Muscle layer of duodenum (tissue), 2 donors: ENCODE measurements at regions not wholly inside any gene's neighbourhood (a gene's known extent, or its start where the extent isn't known, plus 50 kb on each side); places are given as distances from the start of the nearest gene placed in this dataset.

ENCODE experiments used
- H3K27ac ChIP-seq: one replicate; pipeline ENCODE4 v1.7.0; 2013; ENCODE audit warnings: mild to moderate bottlenecking, low read length
- H3K27me3 ChIP-seq: one replicate; pipeline ENCODE4 v1.7.0; 2013; ENCODE audit warnings: low read depth, mild to moderate bottlenecking, control low read depth, low read length
- H3K36me3 ChIP-seq, 2 donors: one replicate each; pipeline ENCODE4 v1.7.0; 2013; ENCODE audit warnings: low read length in 2 of 2, control low read depth in 1 of 2, mild to moderate bottlenecking in 1 of 2; ENCODE audit not compliant: insufficient read depth in 2 of 2, control insufficient read depth in 1 of 2
- H3K4me1 ChIP-seq, 2 donors: one replicate each; pipeline ENCODE4 v1.7.0; 2013; ENCODE audit warnings: low read length in 2 of 2, mild to moderate bottlenecking in 2 of 2, control low read depth in 1 of 2, moderate library complexity in 1 of 2; ENCODE audit not compliant: insufficient read depth in 2 of 2, control insufficient read depth in 1 of 2
- H3K4me3 ChIP-seq, 2 donors: one replicate each; pipeline ENCODE4 v1.7.0; 2013; ENCODE audit warnings: low read length in 2 of 2, low read depth in 1 of 2, mild to moderate bottlenecking in 1 of 2
- H3K9me3 ChIP-seq, 2 donors: one replicate each; pipeline ENCODE4 v1.7.0; 2013; ENCODE audit warnings: low read length in 2 of 2, control low read depth in 1 of 2, mild to moderate bottlenecking in 1 of 2; ENCODE audit not compliant: control insufficient read depth in 1 of 2
- donor health status: healthy.

- H3K36me3 ChIP-seq = no peaks in the 10 kb centered on the region
- no peak overlapping the region for H3K4me3 ChIP-seq
- no peak overlapping the region for H3K27ac ChIP-seq
- no peaks in the 10 kb centered on the region for H3K9me3 ChIP-seq
- H3K4me1 ChIP-seq = no peaks in the 10 kb centered on the region
- H3K27me3 ChIP-seq = no peaks in the 10 kb centered on the region
Measured at GRCh38 chr7:81887098-81888090, 117.5 kb upstream of the HGF start.

- Histone ChIP-seq H3K4me1 (no peaks in the 10 kb centered on the region), H3K27ac (no peak overlapping the region), H3K4me3 (no peak overlapping the region), H3K9me3 (no peaks in the 10 kb centered on the region), H3K27me3 (no peaks in the 10 kb centered on the region), H3K36me3 (no peaks in the 10 kb centered on the region)
Measured at GRCh38 chr7:81886211-81886764, 116.4 kb upstream of the HGF start.

- Histone ChIP-seq H3K9me3 (no peaks in the 10 kb centered on the region), H3K27ac (no peak overlapping the region), H3K36me3 (no peaks in the 10 kb centered on the region), H3K27me3 (no peaks in the 10 kb centered on the region), H3K4me1 (no peaks in the 10 kb centered on the region), H3K4me3 (no peak overlapping the region)
Measured at GRCh38 chr7:81884817-81885216, 115.0 kb upstream of the HGF start.

- Histone ChIP-seq H3K9me3 (no peaks in the 10 kb centered on the region), H3K27me3 (no peaks in the 10 kb centered on the region), H3K4me1 (no peaks in the 10 kb centered on the region), H3K36me3 (no peaks in the 10 kb centered on the region), H3K4me3 (no peak overlapping the region), H3K27ac (no peak overlapping the region)
Measured at GRCh38 chr7:81883801-81884393, 114.0 kb upstream of the HGF start.

GRCh38 chr7:81882086-81882485, 112.2 kb upstream of the HGF start:
- H3K36me3 ChIP-seq = no peaks in the 10 kb centered on the region

GRCh38 chr7:81877890-81878289, 108.0 kb upstream of the HGF start:
- Histone ChIP-seq H3K36me3 (no peaks in the 10 kb centered on the region), H3K27me3 (no peaks in the 10 kb centered on the region), H3K9me3 (no peaks in the 10 kb centered on the region), H3K4me1 (no peaks in the 10 kb centered on the region), H3K27ac (no peak overlapping the region), H3K4me3 (no peak overlapping the region)

More at GRCh38 chr7:81882086-81882485, 112.2 kb upstream of the HGF start:
- Histone ChIP-seq H3K9me3 (no peaks in the 10 kb centered on the region), H3K4me1 (no peaks in the 10 kb centered on the region), H3K27me3 (no peaks in the 10 kb centered on the region), H3K27ac (no peak overlapping the region), H3K4me3 (no peak overlapping the region)

GRCh38 chr7:81873559-81873958, 103.7 kb upstream of the HGF start:
- H3K4me3 ChIP-seq = no peak overlapping the region
- H3K4me1 ChIP-seq = no peaks in the 10 kb centered on the region
- no peaks in the 10 kb centered on the region for H3K27me3 ChIP-seq
- no peaks in the 10 kb centered on the region for H3K36me3 ChIP-seq
- no peaks in the 10 kb centered on the region for H3K9me3 ChIP-seq
- no peak overlapping the region for H3K27ac ChIP-seq

- Histone ChIP-seq H3K4me1 (no peaks in the 10 kb centered on the region), H3K9me3 (no peaks in the 10 kb centered on the region), H3K36me3 (no peaks in the 10 kb centered on the region), H3K4me3 (no peak overlapping the region), H3K27ac (no peak overlapping the region), H3K27me3 (no peaks in the 10 kb centered on the region)
Measured at GRCh38 chr7:81871606-81872265, 101.9 kb upstream of the HGF start.

GRCh38 chr7:81870608-81871007, 100.8 kb upstream of the HGF start:
- Histone ChIP-seq H3K27ac (no peak overlapping the region), H3K36me3 (no peaks in the 10 kb centered on the region), H3K4me1 (no peaks in the 10 kb centered on the region), H3K4me3 (no peak overlapping the region), H3K9me3 (no peaks in the 10 kb centered on the region), H3K27me3 (no peaks in the 10 kb centered on the region)

- Histone ChIP-seq H3K4me1 (no peaks in the 10 kb centered on the region), H3K4me3 (no peak overlapping the region), H3K27ac (no peak overlapping the region), H3K27me3 (no peaks in the 10 kb centered on the region), H3K9me3 (no peaks in the 10 kb centered on the region), H3K36me3 (no peaks in the 10 kb centered on the region)
Measured at GRCh38 chr7:81869670-81870069, 99.8 kb upstream of the HGF start.

GRCh38 chr7:81865754-81866153, 95.9 kb upstream of the HGF start:
- H3K27me3 ChIP-seq = no peaks in the 10 kb centered on the region
- no peaks in the 10 kb centered on the region for H3K4me1 ChIP-seq
- no peak overlapping the region for H3K4me3 ChIP-seq
- no peaks in the 10 kb centered on the region for H3K9me3 ChIP-seq
- H3K27ac ChIP-seq = no peak overlapping the region
- H3K36me3 ChIP-seq = no peaks in the 10 kb centered on the region
